ENCODE measurements at regions not wholly inside any gene's neighbourhood (a gene's known extent, or its start where the extent isn't known, plus 50 kb on each side); places are given as distances from the start of the nearest gene placed in this dataset.

DNA sequence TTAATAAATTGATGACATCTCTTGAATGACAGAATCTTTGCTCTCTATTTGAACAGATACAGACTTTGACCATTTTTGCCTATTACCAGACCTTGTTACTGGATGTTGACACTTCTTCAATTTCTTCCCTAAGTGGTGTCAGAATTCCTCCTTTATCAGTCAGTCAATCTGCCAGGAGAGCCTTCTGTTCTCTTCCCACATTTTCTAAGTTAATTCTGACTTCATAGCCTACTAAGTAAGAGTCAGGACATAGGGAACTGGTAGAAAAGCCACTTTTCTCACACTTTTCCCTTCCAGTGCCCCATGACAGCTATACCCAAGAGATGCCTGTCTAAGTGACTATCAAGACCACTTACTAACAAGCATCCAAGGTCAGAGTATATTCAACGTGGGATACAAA, 1187.5 kb upstream of the NXPH2 start:
- H3K27me3 ChIP-seq = no peaks in the 10 kb centered on the region
- no peak overlapping the region for H3K4me3 ChIP-seq
- no peak for ATAC-seq
- no peaks in the 10 kb centered on the region for H3K4me1 ChIP-seq
- no peaks in the 10 kb centered on the region for H3K36me3 ChIP-seq
- intact Hi-C loops (cut with DNase I) = no loop called here
- peaks cover 0 to 10% (median 0%) of the 10 kb centered on the region in 11 donors for H3K9me3 ChIP-seq
- no peak overlapping the region for H3K27ac ChIP-seq
- 35 to 41% methylated on average over 1 of the region's 1 CpG for WGBS, 2 donors
- DNase-seq = no peak
- TF ChIP-seq, protein P1, sequence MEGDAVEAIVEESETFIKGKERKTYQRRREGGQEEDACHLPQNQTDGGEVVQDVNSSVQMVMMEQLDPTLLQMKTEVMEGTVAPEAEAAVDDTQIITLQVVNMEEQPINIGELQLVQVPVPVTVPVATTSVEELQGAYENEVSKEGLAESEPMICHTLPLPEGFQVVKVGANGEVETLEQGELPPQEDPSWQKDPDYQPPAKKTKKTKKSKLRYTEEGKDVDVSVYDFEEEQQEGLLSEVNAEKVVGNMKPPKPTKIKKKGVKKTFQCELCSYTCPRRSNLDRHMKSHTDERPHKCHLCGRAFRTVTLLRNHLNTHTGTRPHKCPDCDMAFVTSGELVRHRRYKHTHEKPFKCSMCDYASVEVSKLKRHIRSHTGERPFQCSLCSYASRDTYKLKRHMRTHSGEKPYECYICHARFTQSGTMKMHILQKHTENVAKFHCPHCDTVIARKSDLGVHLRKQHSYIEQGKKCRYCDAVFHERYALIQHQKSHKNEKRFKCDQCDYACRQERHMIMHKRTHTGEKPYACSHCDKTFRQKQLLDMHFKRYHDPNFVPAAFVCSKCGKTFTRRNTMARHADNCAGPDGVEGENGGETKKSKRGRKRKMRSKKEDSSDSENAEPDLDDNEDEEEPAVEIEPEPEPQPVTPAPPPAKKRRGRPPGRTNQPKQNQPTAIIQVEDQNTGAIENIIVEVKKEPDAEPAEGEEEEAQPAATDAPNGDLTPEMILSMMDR (IDR thresholded peaks at IDR 0.05) = no peak

DNA sequence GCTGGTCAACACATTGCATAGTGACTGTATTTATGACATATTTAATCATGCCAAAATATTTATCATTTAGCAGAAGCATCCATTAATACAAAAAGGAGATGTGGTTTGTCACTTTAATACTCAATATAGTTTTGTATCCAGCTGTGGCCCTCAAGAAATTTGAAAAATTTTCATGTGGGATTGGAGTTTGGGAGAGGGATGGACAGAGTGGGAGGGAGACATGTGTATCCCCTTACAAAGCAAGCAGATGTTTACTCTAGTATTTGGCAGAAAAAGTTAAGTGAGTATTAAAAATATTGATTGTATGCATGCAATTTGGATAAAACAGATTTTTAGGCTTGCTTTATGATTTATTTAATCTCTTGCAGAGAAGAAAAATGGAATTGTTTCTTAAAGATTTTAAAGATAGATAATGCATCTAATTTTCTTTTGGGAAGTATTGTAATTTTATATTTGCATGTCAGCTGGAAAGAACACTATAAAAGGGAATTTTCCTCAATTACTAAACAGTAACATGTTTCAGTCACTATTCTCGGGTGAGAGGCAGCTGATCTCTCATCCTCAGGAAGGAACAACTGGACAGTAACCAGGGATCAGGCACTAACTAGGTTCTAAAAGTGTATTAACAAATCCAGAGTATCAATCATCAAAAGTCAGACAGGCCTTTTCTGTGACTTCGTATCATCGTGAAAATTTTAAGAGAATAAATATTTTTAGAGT, 1184.7 kb upstream of the NXPH2 start:
- Histone ChIP-seq H3K4me3 (no peak overlapping the region), H3K4me1 (no peaks in the 10 kb centered on the region), H3K27me3 (no peaks in the 10 kb centered on the region), H3K9me3 (peaks cover 0 to 3% (median 0%) of the 10 kb centered on the region in 11 donors), H3K36me3 (no peaks in the 10 kb centered on the region), H3K27ac (no peak overlapping the region)
- ATAC-seq (no peak), DNase-seq (no peak)
- 82 to 85% methylated on average over 3 of the region's 3 CpGs for WGBS, 2 donors
- intact Hi-C loops (cut with DNase I) = no loop called here
- TF ChIP-seq, protein P1 (IDR thresholded peaks at IDR 0.05) = no peak

DNA sequence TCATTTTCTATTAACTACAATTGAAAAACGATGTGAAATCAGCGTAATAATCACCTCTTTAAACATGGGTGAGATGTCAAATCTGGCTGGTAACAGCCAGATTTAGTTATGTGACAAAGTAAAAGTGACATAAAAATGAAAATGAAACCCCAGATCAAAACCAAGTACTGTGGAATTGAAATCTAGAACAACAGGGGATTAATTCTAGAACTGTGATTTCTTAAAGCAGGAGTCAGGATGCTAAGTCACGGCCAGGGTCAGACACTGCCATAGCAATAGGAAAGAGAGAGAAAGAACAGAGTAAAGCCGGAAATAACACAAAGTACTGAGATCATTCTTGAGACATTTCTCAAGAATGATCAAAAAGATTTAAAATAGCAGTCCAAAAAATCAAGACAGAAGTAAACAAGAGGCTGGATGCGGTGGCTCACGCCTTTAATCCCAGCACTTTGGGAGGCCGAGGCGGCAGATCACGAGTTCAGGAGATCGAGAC, 1183.7 kb upstream of the NXPH2 start:
- no peak for DNase-seq
- WGBS, 2 donors = 79 to 81% methylated on average over 10 of the region's 10 CpGs
- H3K27ac ChIP-seq = no peak overlapping the region
- no peaks in the 10 kb centered on the region for H3K27me3 ChIP-seq
- peaks cover 0 to 7% (median 0%) of the 10 kb centered on the region in 11 donors for H3K9me3 ChIP-seq
- H3K4me3 ChIP-seq = no peak overlapping the region
- intact Hi-C loops (cut with DNase I) = no loop called here
- TF ChIP-seq, protein P1 (IDR thresholded peaks at IDR 0.05) = no peak
- no peaks in the 10 kb centered on the region for H3K36me3 ChIP-seq
- no peak for ATAC-seq
- no peaks in the 10 kb centered on the region for H3K4me1 ChIP-seq

DNA sequence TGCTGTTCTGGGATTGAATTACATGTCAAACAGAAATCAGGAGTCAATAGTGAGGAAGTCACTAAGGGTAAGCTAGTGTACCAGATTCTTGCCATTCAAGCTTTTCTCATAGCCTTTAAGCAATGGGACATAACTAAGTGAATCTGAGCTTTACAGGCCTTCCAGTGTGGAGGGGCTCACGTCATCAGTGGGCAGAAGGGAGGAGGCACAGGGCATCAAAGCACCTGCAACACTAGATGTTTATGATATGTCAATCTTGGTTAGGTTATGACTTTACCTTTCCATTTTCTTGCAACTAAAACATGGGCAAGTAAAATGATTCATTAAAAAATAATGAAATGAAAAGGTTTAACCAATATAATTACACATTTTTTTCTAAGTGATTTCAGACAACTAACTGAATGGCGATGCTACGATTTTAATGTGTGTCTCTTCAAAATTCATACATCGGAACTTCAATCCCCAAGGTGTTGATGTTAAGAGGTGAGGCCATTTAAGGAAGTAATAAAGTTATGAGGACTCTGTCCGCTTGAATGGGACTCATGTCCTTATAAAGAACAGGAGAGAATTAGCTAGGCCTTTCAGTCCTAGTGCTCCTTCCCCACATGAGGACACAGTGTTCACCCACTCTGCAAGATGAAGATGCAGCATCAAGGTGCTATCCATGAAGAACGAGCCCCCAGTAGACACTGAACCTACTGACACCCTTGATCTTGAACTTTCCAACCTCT, 1169.2 kb upstream of the NXPH2 start:
- intact Hi-C loops (cut with DNase I) = no loop called here
- no peaks in the 10 kb centered on the region for H3K27me3 ChIP-seq
- no peaks in the 10 kb centered on the region for H3K36me3 ChIP-seq
- H3K9me3 ChIP-seq = peaks cover 0 to 2% (median 0%) of the 10 kb centered on the region in 11 donors
- WGBS, 2 donors = 83 to 87% methylated on average over 6 of the region's 6 CpGs
- no peaks in the 10 kb centered on the region for H3K4me1 ChIP-seq
- ATAC-seq (no peak), DNase-seq (no peak)
- no peak overlapping the region for H3K27ac ChIP-seq
- TF ChIP-seq, protein P1 (IDR thresholded peaks at IDR 0.05) = no peak
- H3K4me3 ChIP-seq = no peak overlapping the region
